Brain microvascular endothelial cell (primary cell): ENCODE measurements at regions not wholly inside any gene's neighbourhood (a gene's known extent, or its start where the extent isn't known, plus 50 kb on each side); places are given as distances from the start of the nearest gene placed in this dataset.
"Not testable (repeated sequence)": the region's sequence is repeated elsewhere in the genome, so short reads cannot be mapped to it uniquely, and the experiment has no call there.

Source experiments
- DNase-seq: peaks from one replicate; pipeline ENCODE4 v3.0.0-alpha.2; 2020
- H3K27ac ChIP-seq: fragments of 250-450 bp; sonication (Bioruptor Pico); 2 replicates; pipeline ENCODE4 v1.5.1; 2020; ENCODE audit warnings: mild to moderate bottlenecking, moderate library complexity
- H3K27me3 ChIP-seq: fragments of 250-450 bp; sonication (Bioruptor Pico); replicated peaks from 2 replicates; pipeline ENCODE4 v1.5.1; 2020; ENCODE audit warnings: mild to moderate bottlenecking
- H3K36me3 ChIP-seq: fragments of 250-450 bp; sonication (Bioruptor Pico); replicated peaks from 2 replicates; pipeline ENCODE4 v1.5.1; 2020; ENCODE audit warnings: mild to moderate bottlenecking
- H3K4me3 ChIP-seq: 2 replicates; pipeline ENCODE4 v1.5.1; 2011; ENCODE audit warnings: low read depth, mild to moderate bottlenecking, control low read depth, low read length, moderate library complexity
- CTCF ChIP-seq: IDR thresholded peaks from 2 replicates; pipeline ENCODE4 v1.5.1; 2011; ENCODE audit warnings: low read depth, mild to moderate bottlenecking, moderate library complexity, low read length, control low read depth, inconsistent platforms; ENCODE audit errors: missing control alignments
- in situ Hi-C: cut with HindIII; loops from 2 replicates; pipeline ENCODE4 v1.10.0; 2017; ENCODE audit warnings: low sequenced_read_pairs, low pct_ligation_motif_present

GRCh38 chr1:14412235-14412634, 186.2 kb upstream of the KAZN start:
- DNase-seq: no peak

GRCh38 chr1:14413819-14414490, 184.5 kb upstream of the KAZN start:
- no peak for TF ChIP-seq CTCF
- no peak overlapping the region for H3K4me3 ChIP-seq
- no peak overlapping the region for H3K27ac ChIP-seq
- in situ Hi-C loops: no loop called here
- no peaks in the 10 kb centered on the region for H3K27me3 ChIP-seq
- no peak for DNase-seq
- H3K36me3 ChIP-seq: no peaks in the 10 kb centered on the region

More at GRCh38 chr1:14412235-14412634, 186.2 kb upstream of the KAZN start:
- in situ Hi-C loops: no loop called here
- H3K36me3 ChIP-seq: no peaks in the 10 kb centered on the region
- no peak overlapping the region for H3K27ac ChIP-seq
- no peaks in the 10 kb centered on the region for H3K27me3 ChIP-seq
- no peak for TF ChIP-seq CTCF
- no peak overlapping the region for H3K4me3 ChIP-seq

GRCh38 chr1:14415396-14415795, 183.1 kb upstream of the KAZN start:
- in situ Hi-C loops: no loop called here
- H3K36me3 ChIP-seq: no peaks in the 10 kb centered on the region
- H3K27me3 ChIP-seq: no peaks in the 10 kb centered on the region
- no peak for DNase-seq
- no peak for TF ChIP-seq CTCF
- no peak overlapping the region for H3K27ac ChIP-seq
- H3K4me3 ChIP-seq: no peak overlapping the region

- H3K36me3 ChIP-seq, in situ Hi-C loops, DNase-seq, H3K27me3 ChIP-seq, H3K27ac ChIP-seq, H3K4me3 ChIP-seq: not testable (repeated sequence)
Measured at GRCh38 chr1:14419778-14420218, 178.7 kb upstream of the KAZN start.

GRCh38 chr1:14420686-14421085, 177.8 kb upstream of the KAZN start:
- in situ Hi-C loops: no loop called here

More at GRCh38 chr1:14420686-14421085, 177.8 kb upstream of the KAZN start:
- DNase-seq: no peak
- Histone ChIP-seq H3K4me3 (no peak overlapping the region), H3K27me3 (no peaks in the 10 kb centered on the region), H3K36me3 (no peaks in the 10 kb centered on the region), H3K27ac (no peak overlapping the region)
- no peak for TF ChIP-seq CTCF
